ENCODE measurements at regions not wholly inside any gene's neighbourhood (a gene's known extent, or its start where the extent isn't known, plus 50 kb on each side); places are given as distances from the start of the nearest gene placed in this dataset.
"Not testable (repeated sequence)": the region's sequence is repeated elsewhere in the genome, so short reads cannot be mapped to it uniquely, and the experiment has no call there.

- not testable (repeated sequence) for H2AFZ ChIP-seq (ENCODE audit: low read depth, low read length); H3K4me3 ChIP-seq (ENCODE audit: low read length); H3K27me3 ChIP-seq (ENCODE audit: insufficient read depth, low read length); H3K4me1 ChIP-seq (ENCODE audit: insufficient read depth, low read length); H3K9me3 ChIP-seq (ENCODE audit: low read length); H3K36me3 ChIP-seq (ENCODE audit: insufficient read depth, low read length)
Measured at GRCh38 chr6:56780109-56780508, 137.4 kb upstream of the DST start.

GRCh38 chr6:56778503-56778902, 135.8 kb upstream of the DST start:
- not testable (repeated sequence) for H3K27me3 ChIP-seq (ENCODE audit: insufficient read depth, low read length); H3K4me1 ChIP-seq (ENCODE audit: insufficient read depth, low read length); H3K36me3 ChIP-seq (ENCODE audit: insufficient read depth, low read length); H2AFZ ChIP-seq (ENCODE audit: low read depth, low read length); H3K4me3 ChIP-seq (ENCODE audit: low read length); H3K9me3 ChIP-seq (ENCODE audit: low read length)

- Histone ChIP-seq H3K36me3 (ENCODE audit: insufficient read depth, low read length) (no peaks in the 10 kb centered on the region), H3K27me3 (ENCODE audit: insufficient read depth, low read length) (no peaks in the 10 kb centered on the region), H2AFZ (ENCODE audit: low read depth, low read length) (no peak overlapping the region), H3K4me1 (ENCODE audit: insufficient read depth, low read length) (no peaks in the 10 kb centered on the region), H3K4me3 (ENCODE audit: low read length) (no peak overlapping the region), H3K9me3 (ENCODE audit: low read length) (no peaks in the 10 kb centered on the region)
Measured at GRCh38 chr6:56775498-56776166, 132.9 kb upstream of the DST start.

GRCh38 chr6:56772737-56773184, 130.1 kb upstream of the DST start:
- no peaks in the 10 kb centered on the region for H3K36me3 ChIP-seq (ENCODE audit: insufficient read depth, low read length)
- no peaks in the 10 kb centered on the region for H3K4me1 ChIP-seq (ENCODE audit: insufficient read depth, low read length)
- no peaks in the 10 kb centered on the region for H3K9me3 ChIP-seq (ENCODE audit: low read length)
- no peak overlapping the region for H3K4me3 ChIP-seq (ENCODE audit: low read length)
- no peaks in the 10 kb centered on the region for H3K27me3 ChIP-seq (ENCODE audit: insufficient read depth, low read length)
- no peak overlapping the region for H2AFZ ChIP-seq (ENCODE audit: low read depth, low read length)

GRCh38 chr6:56771929-56772607, 129.4 kb upstream of the DST start:
- H3K27me3 ChIP-seq (ENCODE audit: insufficient read depth, low read length): no peaks in the 10 kb centered on the region
- no peak overlapping the region for H2AFZ ChIP-seq (ENCODE audit: low read depth, low read length)
- no peak overlapping the region for H3K4me3 ChIP-seq (ENCODE audit: low read length)
- H3K36me3 ChIP-seq (ENCODE audit: insufficient read depth, low read length): no peaks in the 10 kb centered on the region
- no peaks in the 10 kb centered on the region for H3K4me1 ChIP-seq (ENCODE audit: insufficient read depth, low read length)
- no peaks in the 10 kb centered on the region for H3K9me3 ChIP-seq (ENCODE audit: low read length)

- Histone ChIP-seq H3K4me1 (ENCODE audit: insufficient read depth, low read length) (no peaks in the 10 kb centered on the region), H2AFZ (ENCODE audit: low read depth, low read length) (no peak overlapping the region), H3K27me3 (ENCODE audit: insufficient read depth, low read length) (no peaks in the 10 kb centered on the region), H3K36me3 (ENCODE audit: insufficient read depth, low read length) (no peaks in the 10 kb centered on the region), H3K4me3 (ENCODE audit: low read length) (no peak overlapping the region), H3K9me3 (ENCODE audit: low read length) (no peaks in the 10 kb centered on the region)
Measured at GRCh38 chr6:56771189-56771588, 128.5 kb upstream of the DST start.

GRCh38 chr6:56770011-56770520, 127.4 kb upstream of the DST start:
- H3K9me3 ChIP-seq (ENCODE audit: low read length): no peaks in the 10 kb centered on the region
- no peak overlapping the region for H2AFZ ChIP-seq (ENCODE audit: low read depth, low read length)
- no peaks in the 10 kb centered on the region for H3K36me3 ChIP-seq (ENCODE audit: insufficient read depth, low read length)
- H3K4me1 ChIP-seq (ENCODE audit: insufficient read depth, low read length): no peaks in the 10 kb centered on the region
- no peak overlapping the region for H3K4me3 ChIP-seq (ENCODE audit: low read length)
- H3K27me3 ChIP-seq (ENCODE audit: insufficient read depth, low read length): no peaks in the 10 kb centered on the region

- Histone ChIP-seq H3K27me3 (ENCODE audit: insufficient read depth, low read length) (no peaks in the 10 kb centered on the region), H3K4me1 (ENCODE audit: insufficient read depth, low read length) (no peaks in the 10 kb centered on the region), H3K36me3 (ENCODE audit: insufficient read depth, low read length) (no peaks in the 10 kb centered on the region), H3K9me3 (ENCODE audit: low read length) (no peaks in the 10 kb centered on the region), H2AFZ (ENCODE audit: low read depth, low read length) (no peak overlapping the region), H3K4me3 (ENCODE audit: low read length) (no peak overlapping the region)
Measured at GRCh38 chr6:56767892-56768531, 125.3 kb upstream of the DST start.

- Histone ChIP-seq H3K27me3 (ENCODE audit: insufficient read depth, low read length) (no peaks in the 10 kb centered on the region), H3K4me3 (ENCODE audit: low read length) (no peak overlapping the region), H3K4me1 (ENCODE audit: insufficient read depth, low read length) (no peaks in the 10 kb centered on the region), H3K36me3 (ENCODE audit: insufficient read depth, low read length) (no peaks in the 10 kb centered on the region), H2AFZ (ENCODE audit: low read depth, low read length) (no peak overlapping the region), H3K9me3 (ENCODE audit: low read length) (no peaks in the 10 kb centered on the region)
Measured at GRCh38 chr6:56767435-56767834, 124.7 kb upstream of the DST start.

GRCh38 chr6:56766806-56767178, 124.1 kb upstream of the DST start:
- Histone ChIP-seq H3K4me3 (ENCODE audit: low read length) (no peak overlapping the region), H2AFZ (ENCODE audit: low read depth, low read length) (no peak overlapping the region), H3K9me3 (ENCODE audit: low read length) (no peaks in the 10 kb centered on the region), H3K27me3 (ENCODE audit: insufficient read depth, low read length) (no peaks in the 10 kb centered on the region), H3K4me1 (ENCODE audit: insufficient read depth, low read length) (no peaks in the 10 kb centered on the region), H3K36me3 (ENCODE audit: insufficient read depth, low read length) (no peaks in the 10 kb centered on the region)

GRCh38 chr6:56766139-56766805, 123.6 kb upstream of the DST start:
- no peaks in the 10 kb centered on the region for H3K9me3 ChIP-seq (ENCODE audit: low read length)
- H3K4me3 ChIP-seq (ENCODE audit: low read length): no peak overlapping the region
- no peaks in the 10 kb centered on the region for H3K36me3 ChIP-seq (ENCODE audit: insufficient read depth, low read length)
- no peaks in the 10 kb centered on the region for H3K4me1 ChIP-seq (ENCODE audit: insufficient read depth, low read length)
- no peaks in the 10 kb centered on the region for H3K27me3 ChIP-seq (ENCODE audit: insufficient read depth, low read length)
- no peak overlapping the region for H2AFZ ChIP-seq (ENCODE audit: low read depth, low read length)

- no peaks in the 10 kb centered on the region for H3K4me1 ChIP-seq (ENCODE audit: insufficient read depth, low read length)
- no peaks in the 10 kb centered on the region for H3K27me3 ChIP-seq (ENCODE audit: insufficient read depth, low read length)
- H3K4me3 ChIP-seq (ENCODE audit: low read length): no peak overlapping the region
- H3K9me3 ChIP-seq (ENCODE audit: low read length): no peaks in the 10 kb centered on the region
- no peak overlapping the region for H2AFZ ChIP-seq (ENCODE audit: low read depth, low read length)
- H3K36me3 ChIP-seq (ENCODE audit: insufficient read depth, low read length): no peaks in the 10 kb centered on the region
Measured at GRCh38 chr6:56765494-56765893, 122.8 kb upstream of the DST start.

- no peak overlapping the region for H3K4me3 ChIP-seq (ENCODE audit: low read length)
- H3K9me3 ChIP-seq (ENCODE audit: low read length): no peaks in the 10 kb centered on the region
- no peak overlapping the region for H2AFZ ChIP-seq (ENCODE audit: low read depth, low read length)
- H3K27me3 ChIP-seq (ENCODE audit: insufficient read depth, low read length): no peaks in the 10 kb centered on the region
- no peaks in the 10 kb centered on the region for H3K36me3 ChIP-seq (ENCODE audit: insufficient read depth, low read length)
- peaks cover 12% of the 10 kb centered on the region for H3K4me1 ChIP-seq (ENCODE audit: insufficient read depth, low read length)
Measured at GRCh38 chr6:56764081-56764566, 121.4 kb upstream of the DST start.

All from neuron (in vitro differentiated cells).